ENCODE measurements at regions not wholly inside any gene's neighbourhood (a gene's known extent, or its start where the extent isn't known, plus 50 kb on each side); places are given as distances from the start of the nearest gene placed in this dataset.
A peak's percentile ranks its signal among the peaks of the same experiment; 100 is the strongest.
"Not testable (repeated sequence)": the region's sequence is repeated elsewhere in the genome, so short reads cannot be mapped to it uniquely, and the experiment has no call there.

- 63% methylated on average over 2 to 3 of the region's 3 CpGs for WGBS, 2 donors (ENCODE audit: low coverage in 1 of 2)
- not testable (repeated sequence) for H3K36me3 ChIP-seq, H3K27me3 ChIP-seq, H3K4me1 ChIP-seq, H3K27ac ChIP-seq, H3K9me3 ChIP-seq, ATAC-seq, H3K4me3 ChIP-seq
Measured at GRCh38 chr9:66785603-66786002, 114.9 kb upstream of the ZNF658 start.

- not testable (repeated sequence) for H3K4me1 ChIP-seq
Measured at GRCh38 chr9:66791092-66791750, 109.3 kb upstream of the ZNF658 start.

DNA sequence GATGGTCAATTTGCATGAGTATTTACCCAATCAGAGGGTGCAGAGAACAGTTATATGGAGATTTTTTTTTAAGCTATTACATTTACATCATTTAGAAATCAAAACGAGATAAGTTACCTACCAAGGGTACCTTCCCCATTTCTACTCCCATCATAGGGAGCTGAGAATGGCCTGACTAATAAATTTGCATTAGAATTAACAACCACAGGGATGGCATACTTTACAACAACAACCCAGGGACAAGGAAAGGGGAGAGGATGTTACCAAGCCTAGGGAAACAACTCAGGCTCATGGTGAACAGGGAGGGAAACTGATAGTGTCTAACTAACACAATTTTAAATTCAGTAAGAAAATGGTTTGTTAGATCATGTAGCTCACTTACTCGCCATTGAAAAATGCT, 105.8 kb upstream of the ZNF658 start:
- H3K27ac ChIP-seq, H3K27me3 ChIP-seq, H3K36me3 ChIP-seq, ATAC-seq, H3K9me3 ChIP-seq, H3K4me1 ChIP-seq, H3K4me3 ChIP-seq: not testable (repeated sequence)
- WGBS, 2 donors (ENCODE audit: low coverage in 1 of 2): 64% methylated on average over 1 of the region's 2 CpGs; no CpG with 5 or more reads in 1 of the 2 donors

More at GRCh38 chr9:66791092-66791750, 109.3 kb upstream of the ZNF658 start:
- not testable (repeated sequence) for H3K36me3 ChIP-seq, ATAC-seq, H3K9me3 ChIP-seq, H3K4me3 ChIP-seq, H3K27ac ChIP-seq, H3K27me3 ChIP-seq
- 40% methylated on average over 1 of the region's 5 CpGs; no CpG with 5 or more reads in 1 of the 2 donors for WGBS, 2 donors (ENCODE audit: low coverage in 1 of 2)

DNA sequence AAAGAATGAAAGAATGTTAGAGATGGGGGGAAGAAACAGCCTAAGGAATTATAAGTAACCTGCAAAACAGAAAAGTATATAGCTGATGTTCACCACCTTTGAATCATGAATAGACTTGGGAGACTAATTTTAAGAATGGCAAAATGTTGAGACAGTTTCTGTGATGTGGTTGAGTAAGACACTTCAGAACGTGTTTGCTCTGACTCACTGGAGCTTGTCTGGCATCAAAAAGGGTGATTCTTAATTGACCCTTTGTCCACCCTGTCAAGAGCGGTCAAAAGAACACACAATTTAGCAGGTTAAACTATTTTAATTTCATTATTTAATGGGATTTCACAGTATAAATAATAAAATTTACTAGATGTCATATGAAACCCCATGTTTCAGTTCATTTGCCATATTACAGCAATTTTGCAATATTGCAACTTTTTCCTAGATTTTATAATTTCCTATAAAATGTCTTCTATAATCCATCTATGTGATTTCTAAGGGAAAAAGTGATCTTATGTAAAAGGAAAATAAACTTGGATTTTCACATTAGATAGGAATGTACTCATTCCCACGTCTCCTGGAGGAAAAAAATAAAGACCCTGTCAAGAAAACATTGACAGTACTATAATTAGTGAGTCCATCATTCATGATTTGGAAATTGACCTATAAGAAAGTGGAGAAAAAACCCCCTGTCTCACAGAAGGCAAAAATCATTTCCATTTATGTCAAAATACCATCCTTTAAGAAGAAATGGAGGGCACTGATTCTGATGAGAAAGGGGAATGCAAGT, 104.6 kb upstream of the ZNF658 start:
- WGBS, 2 donors (ENCODE audit: low coverage in 1 of 2): 82% methylated on average over 1 of the region's 3 CpGs; no CpG with 5 or more reads in 1 of the 2 donors
- ATAC-seq, H3K36me3 ChIP-seq: not testable (repeated sequence)

DNA sequence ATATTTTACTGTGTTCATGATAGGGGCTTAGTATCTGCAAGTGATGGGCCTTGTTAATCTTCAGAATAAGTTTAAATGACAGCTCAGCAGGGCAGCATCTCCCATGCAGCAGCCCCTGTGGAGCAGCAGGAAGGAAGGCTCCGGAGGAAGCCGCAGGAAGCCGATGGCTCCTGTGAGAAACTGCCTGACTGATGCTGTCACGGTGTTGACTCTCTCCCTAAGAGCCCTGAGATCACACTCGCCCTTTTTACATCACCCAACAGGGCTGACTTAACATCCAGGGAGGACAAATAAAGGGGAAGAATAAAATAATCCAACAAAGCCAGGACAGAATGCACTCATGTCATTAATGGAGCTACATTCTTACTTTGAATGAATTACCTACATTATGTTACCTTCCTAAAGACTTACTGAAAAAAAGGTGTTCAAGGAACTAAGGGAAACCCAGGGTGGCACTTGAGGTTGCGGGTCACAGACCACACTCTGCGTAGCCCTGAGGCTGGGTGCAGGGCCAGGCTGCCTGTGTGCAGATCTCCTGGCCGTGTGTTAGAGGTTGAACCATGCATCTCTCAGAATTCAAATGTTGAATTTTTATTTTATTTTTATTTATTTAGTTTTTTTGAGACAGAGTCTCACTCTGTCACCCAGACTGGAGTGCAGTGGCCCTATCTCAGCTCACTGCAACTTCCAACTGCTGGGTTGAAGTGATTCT, 102.5 kb upstream of the ZNF658 start:
- 75% methylated on average over 4 of the region's 8 CpGs; no CpG with 5 or more reads in 1 of the 2 donors for WGBS, 2 donors (ENCODE audit: low coverage in 1 of 2)
- H3K27ac ChIP-seq, ATAC-seq, H3K27me3 ChIP-seq, H3K4me3 ChIP-seq, H3K4me1 ChIP-seq, H3K9me3 ChIP-seq, H3K36me3 ChIP-seq: not testable (repeated sequence)

More for the DNA sequence above, 104.6 kb upstream of the ZNF658 start:
- not testable (repeated sequence) for H3K4me3 ChIP-seq, H3K27me3 ChIP-seq, H3K9me3 ChIP-seq, H3K27ac ChIP-seq, H3K4me1 ChIP-seq

DNA sequence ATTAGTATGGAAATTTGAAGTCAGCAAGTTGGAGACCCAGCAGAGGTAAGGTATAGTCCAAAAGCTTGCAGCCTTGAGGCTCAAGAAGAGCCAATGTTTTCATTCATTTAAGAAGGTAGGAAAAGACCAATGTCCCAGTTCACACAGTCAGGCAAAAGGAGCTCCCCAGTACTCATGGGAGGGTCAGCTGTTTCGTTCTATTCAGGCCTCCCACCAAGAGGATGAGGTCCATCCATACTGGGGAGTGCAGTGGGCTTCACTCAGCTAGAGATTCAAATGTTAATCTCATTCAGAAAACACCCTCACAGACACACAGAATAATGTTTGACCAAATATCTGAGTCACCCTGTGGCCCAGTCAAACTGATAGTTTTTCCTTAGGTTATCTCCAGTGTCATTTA, 96.9 kb upstream of the ZNF658 start:
- WGBS, 2 donors (ENCODE audit: low coverage in 1 of 2): 57 to 67% methylated on average over 1 of the region's 1 CpG

DNA sequence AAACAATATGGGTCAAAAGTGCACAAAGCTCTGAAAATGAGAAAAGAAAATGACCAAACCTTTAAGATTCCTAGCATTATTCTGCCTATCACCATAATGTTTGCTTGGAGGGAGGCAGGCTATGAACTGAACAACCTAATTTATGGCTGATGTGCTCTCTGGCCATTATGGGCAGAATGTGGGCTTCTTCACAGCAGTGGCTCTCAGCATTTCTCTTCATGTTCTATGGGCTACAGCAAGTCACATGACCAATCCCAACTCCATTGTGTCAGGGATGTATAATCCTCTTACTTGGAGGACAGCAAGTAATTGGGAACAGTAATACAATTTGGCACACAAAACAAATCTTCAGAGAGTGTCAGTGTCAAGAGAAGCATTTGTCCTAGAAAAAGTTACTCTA, 90.3 kb upstream of the ZNF658 start:
- H3K27ac ChIP-seq, H3K4me1 ChIP-seq, H3K9me3 ChIP-seq, H3K27me3 ChIP-seq, H3K4me3 ChIP-seq, H3K36me3 ChIP-seq, ATAC-seq: not testable (repeated sequence)

More for the DNA sequence above, 96.9 kb upstream of the ZNF658 start:
- ATAC-seq: peak; percentile 13
- H3K36me3 ChIP-seq, H3K4me1 ChIP-seq, H3K9me3 ChIP-seq, H3K27ac ChIP-seq, H3K27me3 ChIP-seq, H3K4me3 ChIP-seq: not testable (repeated sequence)

- not testable (repeated sequence) for ATAC-seq, H3K36me3 ChIP-seq, H3K9me3 ChIP-seq, H3K4me3 ChIP-seq, H3K4me1 ChIP-seq, H3K27me3 ChIP-seq, H3K27ac ChIP-seq
- no CpG with 5 or more reads among the region's 1 CpG for whole genome bisulfite sequencing, 2 donors (ENCODE audit: low coverage in 1 of 2)
Measured at GRCh38 chr9:66812367-66812766, 88.2 kb upstream of the ZNF658 start.

DNA sequence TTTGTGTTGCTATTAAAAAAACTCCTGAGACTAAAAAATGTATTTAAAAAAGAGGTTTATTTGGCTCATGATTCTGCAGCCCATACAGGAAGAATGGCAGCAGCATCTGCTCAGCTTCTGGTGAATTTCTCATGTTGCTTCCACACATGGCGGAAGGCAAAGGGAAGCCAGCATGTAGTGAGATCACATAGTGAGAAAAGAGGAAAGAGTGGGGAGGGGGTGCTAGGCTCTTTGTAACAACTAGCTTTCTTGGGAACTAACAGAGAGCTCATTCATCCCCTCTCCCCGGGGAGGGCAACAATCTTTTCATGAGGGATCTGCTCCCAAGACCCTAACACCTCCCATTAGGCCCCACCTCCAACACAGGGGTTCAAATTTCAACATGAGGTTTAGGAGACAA, 87.6 kb upstream of the ZNF658 start:
- 60 to 100% methylated on average over 1 of the region's 2 CpGs for whole genome bisulfite sequencing, 2 donors (ENCODE audit: low coverage in 1 of 2)
- H3K36me3 ChIP-seq, H3K4me3 ChIP-seq, H3K27ac ChIP-seq, H3K27me3 ChIP-seq, H3K4me1 ChIP-seq, ATAC-seq, H3K9me3 ChIP-seq: not testable (repeated sequence)

GRCh38 chr9:66814038-66814437, 86.5 kb upstream of the ZNF658 start:
- H3K27ac ChIP-seq, H3K36me3 ChIP-seq, H3K4me1 ChIP-seq, H3K9me3 ChIP-seq, ATAC-seq, H3K4me3 ChIP-seq, H3K27me3 ChIP-seq: not testable (repeated sequence)
- WGBS, 2 donors (ENCODE audit: low coverage in 1 of 2): 80 to 90% methylated on average over 1 to 2 of the region's 3 CpGs

DNA sequence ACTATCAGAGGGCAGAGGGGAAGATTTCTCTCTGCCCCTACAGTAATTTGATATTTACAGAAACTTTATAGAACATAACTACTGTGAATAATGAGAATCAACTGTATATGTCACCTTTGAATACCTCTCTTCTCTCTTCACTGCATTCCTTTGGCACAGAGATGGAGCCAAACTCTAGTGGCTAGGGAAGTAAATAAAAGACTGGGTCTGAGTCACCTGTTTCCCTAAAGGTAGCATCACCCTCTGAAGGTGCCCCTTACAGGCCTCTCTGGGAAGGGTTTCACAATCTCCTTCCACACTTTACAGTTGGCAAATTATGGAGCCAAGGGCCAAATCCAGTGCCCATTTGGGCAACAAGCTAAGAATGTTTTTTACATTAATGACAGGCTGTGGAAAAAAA, 81.0 kb upstream of the ZNF658 start:
- not testable (repeated sequence) for H3K4me3 ChIP-seq, ATAC-seq, H3K36me3 ChIP-seq, H3K27ac ChIP-seq, H3K9me3 ChIP-seq, H3K4me1 ChIP-seq, H3K27me3 ChIP-seq

GRCh38 chr9:66820014-66820660, 80.4 kb upstream of the ZNF658 start:
- H3K9me3 ChIP-seq, H3K27me3 ChIP-seq, H3K4me3 ChIP-seq, H3K27ac ChIP-seq, H3K36me3 ChIP-seq, ATAC-seq, H3K4me1 ChIP-seq: not testable (repeated sequence)
- WGBS, 2 donors (ENCODE audit: low coverage in 1 of 2): 85 to 89% methylated on average over 1 to 2 of the region's 5 CpGs

- not testable (repeated sequence) for H3K27ac ChIP-seq, H3K36me3 ChIP-seq, H3K9me3 ChIP-seq, H3K4me3 ChIP-seq, ATAC-seq, H3K27me3 ChIP-seq, H3K4me1 ChIP-seq
- WGBS, 2 donors (ENCODE audit: low coverage in 1 of 2): 97 to 99% methylated on average over 3 to 6 of the region's 6 CpGs
Measured at GRCh38 chr9:66824169-66824568, 76.4 kb upstream of the ZNF658 start.

Measured in gastroesophageal sphincter (tissue), 4 donors.